ENCODE measurements at regions not wholly inside any gene's neighbourhood (a gene's known extent, or its start where the extent isn't known, plus 50 kb on each side); places are given as distances from the start of the nearest gene placed in this dataset.

GRCh38 chr2:121947674-121948073, 192.2 kb downstream of the TSN start:
- Mint-ChIP-seq H3K27me3 (ENCODE audit: unreplicated experiment) (no peaks in the 10 kb centered on the region), H3K4me3 (ENCODE audit: unreplicated experiment) (no peak overlapping the region), H3K36me3 (ENCODE audit: low read depth, unreplicated experiment) (no peaks in the 10 kb centered on the region), H3K9me3 (ENCODE audit: unreplicated experiment) (no peaks in the 10 kb centered on the region), H3K4me1 (ENCODE audit: unreplicated experiment) (peaks cover 13% of the 10 kb centered on the region), H3K27ac (ENCODE audit: unreplicated experiment) (no peak overlapping the region)
- DNase-seq (ENCODE audit: low spot score): no peak
- no peak for TF ChIP-seq CTCF (IDR thresholded peaks at IDR 0.05; ENCODE audit: unreplicated experiment)

GRCh38 chr2:121949271-121949670, 193.8 kb downstream of the TSN start:
- Mint-ChIP-seq H3K4me1 (ENCODE audit: unreplicated experiment) (peaks cover 8% of the 10 kb centered on the region), H3K27ac (ENCODE audit: unreplicated experiment) (no peak overlapping the region), H3K27me3 (ENCODE audit: unreplicated experiment) (no peaks in the 10 kb centered on the region), H3K9me3 (ENCODE audit: unreplicated experiment) (no peaks in the 10 kb centered on the region), H3K4me3 (ENCODE audit: unreplicated experiment) (no peak overlapping the region), H3K36me3 (ENCODE audit: low read depth, unreplicated experiment) (peaks cover 8% of the 10 kb centered on the region)
- DNase-seq (ENCODE audit: low spot score): no peak
- no peak for TF ChIP-seq CTCF (IDR thresholded peaks at IDR 0.05; ENCODE audit: unreplicated experiment)

- Mint-ChIP-seq H3K27me3 (ENCODE audit: unreplicated experiment) (peaks cover 1% of the 10 kb centered on the region), H3K4me3 (ENCODE audit: unreplicated experiment) (no peak overlapping the region), H3K27ac (ENCODE audit: unreplicated experiment) (no peak overlapping the region), H3K36me3 (ENCODE audit: low read depth, unreplicated experiment) (peaks cover 13% of the 10 kb centered on the region), H3K9me3 (ENCODE audit: unreplicated experiment) (no peaks in the 10 kb centered on the region), H3K4me1 (ENCODE audit: unreplicated experiment) (no peaks in the 10 kb centered on the region)
- DNase-seq (ENCODE audit: low spot score): no peak
- no peak for TF ChIP-seq CTCF (IDR thresholded peaks at IDR 0.05; ENCODE audit: unreplicated experiment)
These were observed 200.0 kb downstream of the TSN start for GRCh38 chr2:121955426-121955825.

- Mint-ChIP-seq H3K4me1 (ENCODE audit: unreplicated experiment) (no peaks in the 10 kb centered on the region), H3K4me3 (ENCODE audit: unreplicated experiment) (no peak overlapping the region), H3K27ac (ENCODE audit: unreplicated experiment) (no peak overlapping the region), H3K36me3 (ENCODE audit: low read depth, unreplicated experiment) (peaks cover 13% of the 10 kb centered on the region), H3K9me3 (ENCODE audit: unreplicated experiment) (no peaks in the 10 kb centered on the region), H3K27me3 (ENCODE audit: unreplicated experiment) (peaks cover 1% of the 10 kb centered on the region)
- no peak for DNase-seq (ENCODE audit: low spot score)
- no peak for TF ChIP-seq CTCF (IDR thresholded peaks at IDR 0.05; ENCODE audit: unreplicated experiment)
These were observed 200.4 kb downstream of the TSN start for GRCh38 chr2:121955872-121956271.

GRCh38 chr2:121960251-121960650, 204.8 kb downstream of the TSN start:
- Mint-ChIP-seq H3K27ac (ENCODE audit: unreplicated experiment) (no peak overlapping the region), H3K9me3 (ENCODE audit: unreplicated experiment) (no peaks in the 10 kb centered on the region), H3K36me3 (ENCODE audit: low read depth, unreplicated experiment) (no peaks in the 10 kb centered on the region), H3K27me3 (ENCODE audit: unreplicated experiment) (peaks cover 1% of the 10 kb centered on the region), H3K4me3 (ENCODE audit: unreplicated experiment) (no peak overlapping the region), H3K4me1 (ENCODE audit: unreplicated experiment) (no peaks in the 10 kb centered on the region)
- DNase-seq (ENCODE audit: low spot score): no peak
- TF ChIP-seq CTCF (IDR thresholded peaks at IDR 0.05; ENCODE audit: unreplicated experiment): no peak

All from endothelial cell (in vitro differentiated cells).